Left cardiac atrium (tissue), 4 donors: ENCODE measurements at regions not wholly inside any gene's neighbourhood (a gene's known extent, or its start where the extent isn't known, plus 50 kb on each side); places are given as distances from the start of the nearest gene placed in this dataset.

Experiments used
- ATAC-seq, 2 donors: fragments of 200-7000 bp; cut with Tn5 transposase; one replicate each; pipeline ENCODE4 v1.9.1; 2020; ENCODE audit warnings: mild to moderate bottlenecking in 2 of 2, moderate library complexity in 2 of 2
- DNase-seq: peaks from one replicate; pipeline ENCODE4 v3.0.0-alpha.2; 2020
- intact Hi-C, 2 donors: fragments of 100-400 bp; cut with DNase I; formaldehyde crosslinking; loops; one replicate each; pipeline versions ENCODE4 v1.14.1 to v1.15.1; 2022 to 2023
- donor health status: DM: no; HTN: yes; CAD: no.
- donor health status: DM: no; HTN: yes; CAD: no; lungs with severe emphysema.
- donor health status: DM: yes; HTN: yes; CAD: no.
- donor health status: Dilated cardiomyopathy.

DNA sequence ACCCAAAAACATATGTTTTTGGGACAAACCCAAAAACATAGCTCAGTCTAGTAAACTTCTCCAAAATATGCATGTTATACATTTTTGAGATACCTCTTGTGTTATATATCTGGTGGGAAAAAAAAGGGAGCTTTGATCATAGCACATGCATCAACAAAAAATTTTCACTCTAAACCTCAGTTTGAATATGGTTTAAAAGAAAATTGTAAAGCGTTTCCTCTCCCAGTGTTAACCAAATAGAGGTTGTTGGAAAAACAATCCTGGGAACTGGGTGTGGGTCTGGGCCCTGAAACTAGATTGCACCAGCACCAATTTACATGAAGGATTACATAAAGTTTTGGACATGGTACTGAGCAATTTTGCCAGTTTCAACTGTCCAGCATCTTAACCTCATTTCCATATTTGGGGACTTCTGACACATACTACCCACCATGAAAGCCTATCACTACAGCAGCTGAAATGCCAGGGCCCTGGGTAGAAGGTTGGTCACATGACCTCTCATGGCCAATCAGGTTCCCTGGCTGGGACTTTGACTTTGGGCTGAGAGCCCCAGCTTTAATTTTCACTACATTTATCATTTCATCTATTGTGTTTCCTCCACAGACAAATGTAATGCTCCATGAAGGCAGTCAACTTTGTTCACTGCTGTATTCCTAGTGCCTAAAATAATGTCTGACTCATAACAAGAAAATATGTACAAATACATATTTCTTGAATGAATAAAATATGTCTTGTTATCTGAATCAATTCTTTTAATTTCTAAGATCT is 150.7 kb downstream of the SETD4 start:
- intact Hi-C loops: no loop called here
- no peak for DNase-seq
- no peak for ATAC-seq

DNA sequence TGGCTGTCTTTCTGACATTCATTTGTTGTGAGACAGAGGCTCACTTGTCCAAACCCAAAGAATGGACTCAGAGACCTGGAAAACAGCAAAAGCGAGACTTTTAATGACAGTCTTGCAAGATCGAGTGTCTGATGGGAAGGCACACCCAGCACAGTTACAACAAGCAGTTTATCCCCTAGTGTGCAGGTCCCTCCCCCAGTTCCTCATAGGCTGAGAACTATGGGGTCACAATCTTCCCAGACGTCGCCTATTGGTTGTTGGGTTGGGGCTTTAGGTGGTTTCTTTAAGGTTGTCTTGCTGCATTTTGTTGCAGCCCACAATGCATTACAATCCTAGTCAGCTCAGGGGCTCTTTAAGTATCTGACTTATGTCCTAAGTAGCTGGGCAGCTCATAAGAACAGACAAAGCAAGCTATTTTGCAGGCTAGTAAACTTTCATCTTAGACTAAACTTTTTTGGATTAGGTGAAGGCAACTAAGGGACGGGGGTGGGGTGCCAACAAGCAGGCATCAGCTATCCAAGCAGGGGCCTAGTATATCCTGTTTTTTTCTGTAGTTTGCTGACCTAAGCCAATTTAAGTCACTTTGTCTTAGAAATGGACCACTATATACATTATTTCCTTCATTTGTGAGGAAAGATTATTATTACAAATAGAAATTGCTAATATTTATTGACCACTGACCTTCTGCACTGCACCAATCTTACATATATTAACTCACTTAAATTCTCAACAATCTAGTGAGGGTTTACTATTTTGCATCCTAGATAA is 151.8 kb downstream of the SETD4 start:
- DNase-seq: no peak
- no peak for ATAC-seq
- intact Hi-C loops: no loop called here

DNA sequence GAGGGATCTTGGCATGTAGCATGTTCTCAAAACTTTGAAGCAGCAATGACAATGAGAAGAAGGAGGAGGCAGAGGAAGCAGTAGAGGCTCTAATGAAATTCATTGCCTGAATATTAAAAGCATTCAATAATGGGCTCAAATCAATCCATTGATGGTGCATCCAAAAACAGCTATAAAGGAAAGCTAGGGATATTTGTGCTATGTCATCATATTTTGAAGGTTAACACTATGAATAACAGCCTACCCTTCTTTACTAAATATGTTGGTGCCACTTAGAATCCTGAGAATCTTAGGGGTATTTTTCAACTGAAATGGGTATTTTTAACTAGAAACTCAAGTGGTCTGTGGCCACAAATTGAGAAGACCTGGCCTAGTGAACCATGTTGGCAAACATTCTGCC is 153.7 kb downstream of the SETD4 start:
- ATAC-seq (no peak), DNase-seq (no peak)
- intact Hi-C loops: no loop called here

DNA sequence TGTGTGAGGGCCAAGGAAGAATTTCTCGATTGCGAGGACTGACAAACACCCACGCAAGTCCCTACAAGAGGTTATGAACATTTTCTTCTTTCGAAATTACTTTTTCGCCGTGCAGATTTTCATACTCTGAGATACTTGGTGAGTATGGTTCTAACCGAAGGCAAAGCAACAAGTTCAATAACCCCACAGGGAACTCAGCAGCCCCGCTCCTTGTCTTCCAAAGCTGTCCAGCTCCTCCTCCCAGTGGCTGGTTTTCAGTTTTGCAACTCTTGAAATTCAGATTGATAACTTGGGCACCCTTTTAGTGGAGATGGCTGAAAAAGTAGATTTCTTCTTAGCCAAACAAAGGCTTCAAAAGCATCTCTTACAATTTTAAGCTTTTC is 154.4 kb downstream of the SETD4 start:
- ATAC-seq (peak in 1 of 2 donors; percentile 35), DNase-seq (no peak)
- intact Hi-C loops: no loop called here

DNA sequence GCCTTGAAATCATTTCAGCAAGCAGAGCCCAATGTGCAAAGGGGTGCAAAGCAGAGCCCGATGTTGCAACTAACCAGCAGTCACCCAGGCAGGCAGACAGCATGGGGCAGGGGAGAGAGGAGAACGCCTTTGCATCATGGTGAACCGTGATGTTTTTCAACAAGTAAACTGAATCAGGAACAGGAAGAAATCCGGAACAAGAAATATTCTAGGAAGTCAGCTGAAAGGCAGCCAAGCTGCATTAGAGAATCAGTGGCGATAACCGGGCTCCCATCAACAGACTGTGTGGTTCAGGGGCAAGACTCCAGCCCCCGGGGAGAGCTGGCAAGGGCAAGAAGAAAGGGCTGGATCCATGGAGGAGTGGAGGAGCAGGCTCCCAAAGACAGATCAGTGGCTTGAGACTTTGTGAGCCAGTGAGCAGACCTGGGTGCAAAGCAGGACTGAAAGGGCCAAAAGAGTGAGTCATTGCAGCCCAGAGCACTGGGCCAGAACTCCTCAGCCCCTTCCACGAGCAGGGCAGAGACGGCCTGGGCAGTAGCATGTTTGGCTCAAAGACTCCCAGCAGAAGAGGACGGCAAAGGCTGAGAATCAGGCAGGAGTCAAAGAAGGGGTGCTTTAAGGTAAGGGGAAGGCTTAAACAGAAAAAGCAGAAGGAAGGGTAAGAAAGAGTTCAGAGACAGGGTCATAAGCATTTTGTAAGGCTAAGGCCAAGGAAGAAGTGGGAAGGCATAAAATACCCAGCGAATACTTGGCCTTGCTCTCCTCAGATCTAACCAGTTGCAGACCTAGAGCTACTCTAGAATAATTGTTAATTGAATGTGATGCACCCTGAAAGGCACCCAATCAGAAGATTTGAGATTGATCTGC is 155.0 kb downstream of the SETD4 start:
- intact Hi-C loops: no loop called here
- peak; percentile 82 to 97 for ATAC-seq
- DNase-seq: peak; percentile 51

DNA sequence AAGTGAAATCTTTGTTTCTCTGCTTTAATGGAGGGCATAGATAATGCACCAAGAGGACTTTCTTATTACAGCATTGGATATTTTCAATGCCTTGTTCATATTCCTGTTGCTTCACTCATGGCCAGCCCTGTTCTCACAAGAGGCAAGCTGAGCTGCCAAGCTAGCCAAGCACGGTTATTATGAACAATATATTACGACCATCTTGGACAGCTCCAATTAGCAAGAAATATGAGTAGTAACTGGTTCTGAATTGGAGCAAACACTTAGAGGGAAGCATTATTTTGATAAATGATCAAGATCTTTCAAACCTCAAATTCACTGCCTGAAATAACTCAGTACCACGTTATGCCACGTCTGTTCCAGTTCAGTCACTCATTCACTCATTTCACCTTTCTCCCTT is 159.8 kb downstream of the SETD4 start:
- intact Hi-C loops: no loop called here
- DNase-seq (no peak), ATAC-seq (no peak)

DNA sequence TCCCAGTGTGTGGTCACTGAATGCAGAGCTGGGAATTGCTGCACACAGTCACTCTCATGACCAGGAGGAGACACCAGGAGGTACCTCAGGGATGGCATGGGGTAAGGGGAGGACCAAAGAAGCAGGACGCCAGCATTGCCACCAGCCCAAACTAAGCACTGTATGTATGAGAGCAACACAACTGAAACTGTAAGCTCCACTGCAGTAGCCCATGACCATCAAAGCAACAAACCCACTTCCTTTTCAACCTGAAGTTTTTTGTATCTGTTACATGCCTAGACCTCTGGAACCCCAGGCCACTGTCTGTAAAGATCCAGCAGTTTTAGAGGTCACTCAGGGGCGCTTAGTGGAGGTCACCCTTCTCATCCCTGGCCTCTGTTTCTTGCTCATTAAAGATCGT is 164.3 kb downstream of the SETD4 start:
- intact Hi-C loops: no loop called here
- no peak for DNase-seq
- ATAC-seq: no peak

DNA sequence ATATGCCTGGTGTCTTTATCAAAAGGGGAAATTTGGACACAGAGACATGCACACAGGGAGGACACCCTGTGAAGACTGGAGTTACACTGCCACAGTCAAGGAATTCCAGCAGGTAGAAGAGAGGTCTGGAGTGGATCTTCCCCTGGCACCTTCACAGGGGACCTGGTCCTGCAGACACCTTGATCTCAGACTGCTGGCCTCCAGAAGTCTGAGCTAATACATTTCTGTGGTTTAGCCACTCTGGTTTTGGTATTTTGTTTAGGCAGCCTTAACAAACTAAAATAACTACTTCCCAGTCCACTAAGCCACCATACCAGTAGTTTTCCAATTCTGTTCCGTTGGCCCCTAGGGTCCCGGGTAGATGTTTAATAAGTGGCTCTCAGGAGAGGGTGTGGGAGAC is 164.7 kb downstream of the SETD4 start:
- intact Hi-C loops: no loop called here
- DNase-seq (no peak), ATAC-seq (no peak)

DNA sequence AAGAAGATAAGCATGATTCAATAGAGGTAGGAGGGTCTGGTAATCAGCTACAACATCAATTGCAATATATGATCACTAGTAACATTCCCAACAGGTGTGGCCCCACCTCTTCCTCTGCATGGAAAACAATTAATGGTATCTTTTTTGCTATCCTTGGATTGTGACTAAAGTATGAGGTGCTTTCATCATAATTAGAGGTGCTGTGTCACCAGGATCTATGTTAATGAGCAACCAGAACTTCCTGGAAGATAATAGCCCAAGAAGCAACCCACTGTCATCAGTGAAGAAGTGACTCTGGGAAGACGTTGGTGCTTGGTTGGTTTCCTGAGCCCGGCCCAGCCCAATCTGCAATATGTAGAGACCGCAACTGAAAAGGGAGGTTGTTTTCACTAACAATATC is 167.2 kb downstream of the SETD4 start:
- DNase-seq (no peak), ATAC-seq (no peak)
- intact Hi-C loops: no loop called here

DNA sequence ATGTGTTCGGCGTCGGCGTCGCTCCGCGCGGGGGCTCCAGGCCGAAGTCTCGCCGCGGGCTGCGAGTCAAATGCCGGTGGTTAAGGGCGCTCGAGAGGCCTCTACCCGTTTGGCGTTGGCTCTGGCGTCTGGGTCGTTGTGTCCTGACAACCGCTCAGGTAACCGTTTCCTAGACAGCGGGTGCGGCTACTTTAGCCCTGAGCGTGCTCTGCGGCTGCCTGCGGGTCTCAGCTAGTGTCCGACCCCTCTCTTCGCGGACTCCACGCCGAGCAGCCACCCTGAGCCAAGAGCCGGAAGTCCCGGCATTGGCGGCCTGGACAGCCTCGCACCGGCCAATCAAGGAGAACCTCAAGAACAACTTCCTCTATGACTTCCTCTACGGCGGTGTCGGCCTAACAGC is 173.4 kb downstream of the SETD4 start:
- intact Hi-C loops: no loop called here
- DNase-seq (no peak), ATAC-seq (no peak)

DNA sequence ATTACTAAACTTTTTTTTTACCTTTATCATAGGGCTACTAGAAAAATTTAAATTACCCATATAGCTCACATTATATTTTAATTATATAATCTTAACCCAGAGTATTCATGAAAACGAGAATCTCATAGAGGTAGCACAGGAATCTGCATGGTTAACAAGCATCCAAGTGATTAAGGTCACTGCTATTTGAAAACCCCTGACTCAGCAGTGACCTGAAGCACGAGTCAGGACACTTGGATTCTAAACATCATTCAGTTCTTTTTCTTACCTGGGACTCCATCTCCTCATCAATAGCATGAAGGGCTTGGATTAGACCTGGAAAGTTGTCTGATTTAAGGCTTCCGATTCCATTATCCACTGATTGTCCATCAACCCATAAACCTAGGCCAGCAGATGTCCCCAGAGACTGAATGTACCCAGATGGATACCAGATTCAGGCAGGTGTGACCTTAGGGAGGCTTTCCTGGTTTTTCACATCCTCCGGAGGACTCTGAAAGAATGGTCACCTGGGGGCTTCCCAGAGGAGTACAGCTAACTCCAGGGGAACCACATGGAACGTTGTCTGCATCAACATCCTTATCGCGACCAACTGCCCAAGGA is 174.3 kb downstream of the SETD4 start:
- no peak for ATAC-seq
- intact Hi-C loops: no loop called here
- no peak for DNase-seq

DNA sequence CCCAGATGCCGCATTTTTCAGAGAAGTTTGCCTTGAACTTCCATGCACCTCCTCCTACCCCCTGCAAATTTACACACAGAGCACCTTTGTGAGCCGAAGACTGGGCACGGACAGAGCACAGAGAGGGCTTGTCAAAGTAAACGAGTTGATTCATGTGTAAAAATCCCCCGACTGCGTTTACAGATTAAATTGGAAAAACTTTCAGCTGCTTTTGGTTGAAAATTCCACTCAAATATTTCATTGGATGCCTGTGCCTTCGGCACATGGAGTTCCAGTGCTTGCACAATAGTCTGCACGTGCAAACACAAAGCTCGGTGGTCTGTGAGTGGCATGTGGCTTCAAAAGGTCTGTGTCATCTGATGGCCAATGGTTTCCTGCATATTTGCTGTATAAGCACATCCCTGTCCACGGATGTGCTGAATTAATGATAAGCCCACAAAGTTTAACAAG is 177.5 kb downstream of the SETD4 start:
- intact Hi-C loops: no loop called here
- ATAC-seq (no peak), DNase-seq (no peak)

DNA sequence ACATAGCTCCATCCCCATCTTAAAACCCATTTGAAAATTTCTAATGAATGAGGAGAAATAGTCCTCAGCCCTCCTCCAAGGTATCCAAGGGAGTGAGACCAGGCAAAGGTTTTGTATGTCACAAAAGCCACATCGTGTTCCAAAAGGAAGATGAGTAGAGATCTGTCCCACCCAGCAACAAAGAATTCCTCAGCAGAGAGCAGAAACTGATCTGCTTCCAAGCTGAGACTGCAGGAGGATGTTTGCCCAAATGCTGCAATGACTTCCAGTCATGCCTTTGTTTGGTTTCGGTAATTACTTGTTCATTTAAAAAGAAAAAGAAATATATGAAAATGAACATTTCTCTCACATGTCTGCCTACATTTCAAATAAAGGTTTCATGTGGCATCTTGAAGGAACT is 186.9 kb downstream of the SETD4 start:
- DNase-seq (no peak), ATAC-seq (no peak)
- intact Hi-C loops: no loop called here

DNA sequence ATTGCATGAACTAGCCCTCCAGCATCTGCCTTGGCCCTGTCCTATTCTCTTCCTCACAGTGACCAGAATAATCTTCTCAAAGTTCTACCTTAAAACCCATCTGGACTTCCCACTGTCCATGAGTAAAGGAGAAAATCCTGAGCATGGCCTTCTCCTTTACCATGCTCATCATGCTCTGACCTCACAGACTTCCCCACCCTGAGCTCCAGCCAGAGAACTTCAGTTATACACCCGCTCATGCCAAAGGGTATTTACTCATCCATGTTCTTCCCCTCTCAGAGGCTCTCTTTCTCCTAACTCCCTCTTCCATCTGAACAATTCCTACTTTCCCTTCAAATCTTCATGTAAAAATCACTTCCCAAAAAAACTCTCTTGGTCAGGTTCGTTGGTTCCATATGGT is 188.4 kb downstream of the SETD4 start:
- intact Hi-C loops: no loop called here
- DNase-seq (no peak), ATAC-seq (no peak)

DNA sequence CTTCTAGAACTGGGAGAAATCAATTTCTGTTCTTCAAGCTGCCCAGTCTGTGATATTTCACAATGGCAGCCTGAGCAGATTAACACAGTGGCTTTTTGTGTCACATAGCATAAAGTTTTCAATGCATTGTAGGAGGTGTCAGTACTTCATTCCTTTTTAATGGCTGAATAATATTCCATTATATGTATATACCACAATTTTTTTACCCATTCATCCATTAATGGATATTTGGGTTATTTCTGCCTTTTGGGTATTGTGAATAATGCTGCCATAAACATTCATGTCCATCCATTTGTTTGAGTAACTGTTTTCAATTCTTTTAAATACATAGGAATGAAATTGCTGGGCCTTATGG is 191.5 kb downstream of the SETD4 start:
- intact Hi-C loops: no loop called here
- ATAC-seq: no peak
- no peak for DNase-seq

DNA sequence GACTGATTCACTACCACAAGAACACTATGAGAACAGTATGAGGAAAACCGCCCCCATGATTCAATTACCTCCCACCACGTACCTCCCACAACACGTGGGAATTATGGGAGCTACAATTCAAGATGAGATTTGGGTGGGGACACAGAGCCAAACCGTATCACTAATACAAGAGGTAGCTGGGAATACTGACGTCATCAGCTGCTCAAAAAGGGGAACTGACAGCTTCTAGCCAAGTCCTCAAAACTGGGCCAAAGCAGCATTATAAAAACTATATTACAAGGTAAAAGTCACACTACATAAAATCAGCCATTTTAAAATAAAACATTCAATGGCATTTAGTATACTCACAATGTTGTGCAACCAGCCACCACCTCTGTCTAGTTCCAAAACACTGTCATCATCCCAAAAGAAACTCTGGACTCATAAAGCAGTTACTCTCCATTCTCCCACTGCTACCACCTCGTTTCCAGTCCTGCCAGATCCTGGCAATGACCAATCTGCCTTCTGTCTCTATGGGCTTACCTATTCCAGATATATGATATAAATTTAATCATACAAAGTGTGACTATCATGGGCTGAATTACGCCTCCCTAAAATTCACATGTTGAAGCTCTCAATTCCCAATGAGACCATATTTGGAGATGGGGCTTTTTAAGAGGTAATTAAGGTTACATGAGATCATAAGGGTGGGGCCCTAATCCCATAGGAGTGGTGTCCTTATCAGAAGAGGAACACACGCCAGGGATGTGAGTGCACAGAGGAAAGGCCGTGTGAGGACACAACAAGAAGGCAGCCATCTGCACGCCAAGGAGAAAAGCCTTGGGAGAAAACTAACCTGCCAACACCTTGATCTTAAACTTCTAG is 192.1 kb downstream of the SETD4 start:
- ATAC-seq: no peak
- intact Hi-C loops: no loop called here
- DNase-seq: no peak

DNA sequence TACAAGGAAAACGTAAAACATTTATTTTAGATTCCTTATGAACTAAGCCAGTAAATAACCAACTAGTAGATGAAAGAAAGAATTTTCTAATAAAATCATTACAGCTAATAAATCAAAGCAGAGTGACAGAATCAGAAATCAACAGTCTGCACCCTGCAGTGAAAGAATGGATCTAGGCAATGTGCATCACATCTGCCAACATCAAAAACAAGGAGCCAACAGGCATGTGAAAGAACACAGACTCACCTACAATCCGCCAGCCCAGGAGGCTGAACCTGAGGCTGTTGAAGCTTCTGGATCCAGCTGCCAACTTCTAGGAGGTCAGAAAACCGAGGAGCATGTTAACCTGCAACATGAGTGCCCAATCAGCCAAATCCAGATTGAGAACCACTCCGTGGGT is 196.3 kb downstream of the SETD4 start:
- intact Hi-C loops: no loop called here
- no peak for DNase-seq
- no peak for ATAC-seq

DNA sequence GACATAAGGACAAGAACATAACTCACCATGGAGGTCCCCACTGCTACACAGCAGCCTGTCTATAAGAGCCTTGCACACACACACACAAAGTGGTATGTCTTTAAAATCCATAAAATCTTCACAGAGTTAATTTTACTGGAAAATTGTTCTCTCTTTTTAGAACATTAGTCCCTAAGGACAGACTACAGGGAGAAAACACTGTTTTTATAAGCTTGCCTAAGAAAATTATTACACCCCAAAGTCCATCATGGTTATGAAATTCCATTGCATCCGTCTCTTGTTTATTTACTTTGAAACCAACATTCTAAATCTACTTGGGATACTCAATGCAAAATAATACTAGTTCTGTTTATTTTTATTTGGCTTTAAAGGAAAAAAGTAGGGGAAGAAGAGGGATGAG is 197.4 kb downstream of the SETD4 start:
- intact Hi-C loops: no loop called here
- ATAC-seq (no peak), DNase-seq (no peak)

DNA sequence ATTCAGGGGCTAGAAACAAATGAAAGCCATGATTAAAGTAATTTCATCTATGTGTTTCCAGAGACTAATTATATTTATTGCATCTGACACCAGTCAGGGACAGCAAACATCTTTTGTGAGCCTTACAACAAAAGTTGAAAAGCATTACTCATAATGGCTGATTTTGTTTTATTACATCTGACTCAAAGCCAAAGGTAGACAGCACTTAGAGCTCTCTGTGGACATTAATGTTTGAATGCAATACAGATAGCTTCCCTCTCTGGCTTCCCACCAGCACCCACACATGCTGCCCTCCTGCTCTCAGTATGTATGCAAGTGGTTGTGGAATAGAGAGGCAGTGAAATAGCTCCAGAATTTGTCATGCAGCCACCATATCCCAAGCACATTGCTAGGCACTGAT is 198.7 kb downstream of the SETD4 start:
- ATAC-seq (no peak), DNase-seq (no peak)
- intact Hi-C loops: no loop called here
